ENCODE measurements at regions not wholly inside any gene's neighbourhood (a gene's known extent, or its start where the extent isn't known, plus 50 kb on each side); places are given as distances from the start of the nearest gene placed in this dataset.

- Histone ChIP-seq H2AFZ (ENCODE audit: low read depth, low read length) (no peak overlapping the region), H3K27me3 (ENCODE audit: insufficient read depth, low read depth, low read length) (no peaks in the 10 kb centered on the region)
- TF ChIP-seq MXI1 (conservative IDR thresholded peaks at IDR 0.05; ENCODE audit: poor library complexity, severe bottlenecking) (no peak), RAD21 (conservative IDR thresholded peaks at IDR 0.05) (no peak), REST (IDR thresholded peaks at IDR 0.05; ENCODE audit: borderline replicate concordance) (no peak), TAF1 (IDR thresholded peaks at IDR 0.05; ENCODE audit: low read depth) (no peak), CTCF (IDR thresholded peaks at IDR 0.05; ENCODE audit: poor library complexity, severe bottlenecking) (no peak), SMC3 (conservative IDR thresholded peaks at IDR 0.05; ENCODE audit: poor library complexity) (no peak), EZH2 (IDR thresholded peaks at IDR 0.05; ENCODE audit: borderline replicate concordance, insufficient read depth, low read length, poor library complexity, severe bottlenecking) (no peak)
Observed at GRCh38 chr6:133815313-133815712, 73.6 kb upstream of the TCF21 start.

GRCh38 chr6:133816171-133816570 is 72.7 kb upstream of the TCF21 start:
- TF ChIP-seq REST (IDR thresholded peaks at IDR 0.05; ENCODE audit: borderline replicate concordance): no peak
- no peak for TF ChIP-seq EP300 (conservative IDR thresholded peaks at IDR 0.05; ENCODE audit: poor library complexity, severe bottlenecking)
- no peak for TF ChIP-seq SMC3 (conservative IDR thresholded peaks at IDR 0.05; ENCODE audit: poor library complexity)
- TF ChIP-seq RAD21 (conservative IDR thresholded peaks at IDR 0.05): no peak
- TF ChIP-seq CTCF (IDR thresholded peaks at IDR 0.05; ENCODE audit: poor library complexity, severe bottlenecking): no peak
- no peak for TF ChIP-seq TAF1 (IDR thresholded peaks at IDR 0.05; ENCODE audit: low read depth)
- no peak for TF ChIP-seq MXI1 (conservative IDR thresholded peaks at IDR 0.05; ENCODE audit: poor library complexity, severe bottlenecking)
- no peak for TF ChIP-seq EZH2 (IDR thresholded peaks at IDR 0.05; ENCODE audit: borderline replicate concordance, insufficient read depth, low read length, poor library complexity, severe bottlenecking)
- no peak for TF ChIP-seq POLR2AphosphoS5 (IDR thresholded peaks at IDR 0.05)
- H3K27ac ChIP-seq (ENCODE audit: low read length): no peak overlapping the region
- no peak overlapping the region for H2AFZ ChIP-seq (ENCODE audit: low read depth, low read length)
- H3K27me3 ChIP-seq (ENCODE audit: insufficient read depth, low read depth, low read length): no peaks in the 10 kb centered on the region
- no peaks in the 10 kb centered on the region for H3K79me2 ChIP-seq (replicated peaks; ENCODE audit: insufficient read depth, low read length)
- no peak overlapping the region for H3K4me2 ChIP-seq (ENCODE audit: low read length)
- no peaks in the 10 kb centered on the region for H3K9me2 ChIP-seq (ENCODE audit: insufficient read depth, low read length)
- H3K9ac ChIP-seq (ENCODE audit: low read length): no peak overlapping the region
- no peaks in the 10 kb centered on the region for H4K20me1 ChIP-seq (ENCODE audit: insufficient read depth)
- H3K9me3 ChIP-seq (ENCODE audit: low read length): no peaks in the 10 kb centered on the region
- no peaks in the 10 kb centered on the region for H3K36me3 ChIP-seq (ENCODE audit: insufficient read depth, low read length)
- no peak overlapping the region for H3K4me3 ChIP-seq (ENCODE audit: low read length)
- no peaks in the 10 kb centered on the region for H3F3A ChIP-seq (ENCODE audit: insufficient read depth, low read length, poor library complexity, severe bottlenecking)

More at GRCh38 chr6:133815313-133815712, 73.6 kb upstream of the TCF21 start:
- Histone ChIP-seq H3K27ac (ENCODE audit: low read length) (no peak overlapping the region), H3K9ac (ENCODE audit: low read length) (no peak overlapping the region), H3K9me3 (ENCODE audit: low read length) (no peaks in the 10 kb centered on the region), H3K79me2 (replicated peaks; ENCODE audit: insufficient read depth, low read length) (no peaks in the 10 kb centered on the region), H3K9me2 (ENCODE audit: insufficient read depth, low read length) (no peaks in the 10 kb centered on the region), H3K4me2 (ENCODE audit: low read length) (no peak overlapping the region), H3F3A (ENCODE audit: insufficient read depth, low read length, poor library complexity, severe bottlenecking) (no peaks in the 10 kb centered on the region), H3K36me3 (ENCODE audit: insufficient read depth, low read length) (no peaks in the 10 kb centered on the region), H3K4me3 (ENCODE audit: low read length) (no peak overlapping the region), H4K20me1 (ENCODE audit: insufficient read depth) (no peaks in the 10 kb centered on the region)

Measured in neural cell (in vitro differentiated cells).